Ecto neural progenitor cell (in vitro differentiated cells): ENCODE measurements at regions not wholly inside any gene's neighbourhood (a gene's known extent, or its start where the extent isn't known, plus 50 kb on each side); places are given as distances from the start of the nearest gene placed in this dataset.

Experiments
- DNase-seq: peaks from one replicate; pipeline ENCODE4 v3.0.0-alpha.2; 2018; ENCODE audit warnings: low spot score

DNA sequence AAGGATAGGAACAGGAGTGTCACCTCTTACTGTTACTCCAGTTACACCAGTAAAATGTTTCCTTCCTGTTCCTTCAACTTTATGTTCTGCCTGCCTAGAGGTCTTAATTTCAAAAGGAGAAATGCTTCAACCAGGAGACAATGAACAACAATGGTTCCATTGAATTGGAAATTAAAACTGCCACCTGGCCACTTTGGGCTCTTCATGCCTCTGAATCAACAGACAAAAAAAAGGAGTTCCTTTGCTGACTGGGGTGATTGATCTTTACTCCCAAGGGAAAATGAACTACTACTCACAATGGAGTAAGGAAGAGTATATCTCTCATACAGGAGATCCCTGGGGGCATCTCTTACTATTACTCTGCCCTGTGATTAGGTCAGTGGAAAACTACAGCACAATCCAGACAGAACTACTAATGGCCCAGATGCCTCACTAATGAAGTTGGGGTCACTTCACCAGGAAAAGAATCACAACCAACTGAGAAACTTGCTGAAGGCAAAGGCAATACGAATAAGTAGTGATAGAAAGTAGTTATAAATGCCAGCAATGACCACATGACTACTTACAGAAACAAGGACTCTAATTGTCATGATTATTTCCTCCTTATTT is 76.6 kb upstream of the PRDX6 start:
- DNase-seq: no peak

DNA sequence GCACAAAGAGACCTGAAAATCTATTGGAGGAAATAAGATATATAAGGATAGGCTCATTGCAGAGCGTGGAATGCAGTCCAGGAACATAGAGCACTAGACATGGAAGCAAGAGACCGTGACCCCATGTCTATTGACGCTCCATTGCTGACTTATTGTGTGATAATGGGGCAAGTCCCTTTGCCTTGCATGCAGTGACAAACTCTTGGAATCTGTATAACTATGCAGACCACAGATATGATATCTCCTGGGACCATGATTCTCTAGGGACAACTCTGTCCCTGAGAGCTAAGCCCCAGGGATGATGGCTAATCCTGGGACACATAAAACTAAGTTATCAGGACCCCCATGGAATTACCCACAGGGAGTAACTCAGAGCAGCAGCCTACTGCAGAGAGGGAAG is 73.1 kb upstream of the PRDX6 start:
- no peak for DNase-seq

DNA sequence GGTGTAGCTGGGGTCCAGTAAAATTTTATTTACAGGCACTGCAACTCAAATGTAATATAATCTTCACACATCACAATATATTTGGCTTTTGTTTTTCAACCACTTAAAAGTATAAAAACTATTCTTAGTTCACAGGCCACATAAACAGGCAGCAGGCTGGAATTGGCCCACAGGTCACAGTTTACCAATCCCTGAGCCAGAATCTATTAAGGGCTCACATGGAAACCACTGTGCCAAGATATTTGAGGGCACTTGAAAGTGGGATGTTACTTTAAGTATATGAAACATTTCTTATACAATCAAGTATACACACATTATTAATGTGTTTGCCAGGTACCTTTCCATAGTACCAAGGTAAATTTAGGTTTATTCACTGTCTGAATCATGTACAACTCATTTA is 71.9 kb upstream of the PRDX6 start:
- no peak for DNase-seq

DNA sequence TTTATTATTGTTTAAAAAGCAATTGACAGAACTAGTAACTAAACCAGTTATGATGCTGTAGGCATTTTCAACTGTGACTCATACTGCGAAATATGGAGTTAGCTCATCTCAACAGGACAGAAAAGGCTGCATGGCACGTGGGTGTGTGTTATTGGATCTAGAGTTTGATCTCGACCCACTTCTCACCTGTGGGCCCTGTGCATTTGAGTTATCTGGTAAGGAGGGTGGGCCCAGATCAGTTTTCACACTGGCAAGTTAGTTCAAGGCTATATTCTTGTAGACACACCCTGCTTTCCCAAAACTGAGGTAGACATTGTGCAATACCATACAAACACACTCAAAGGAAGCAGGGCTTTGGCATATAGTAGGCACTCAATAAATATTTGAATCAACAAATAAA is 71.3 kb upstream of the PRDX6 start:
- DNase-seq: no peak

DNA sequence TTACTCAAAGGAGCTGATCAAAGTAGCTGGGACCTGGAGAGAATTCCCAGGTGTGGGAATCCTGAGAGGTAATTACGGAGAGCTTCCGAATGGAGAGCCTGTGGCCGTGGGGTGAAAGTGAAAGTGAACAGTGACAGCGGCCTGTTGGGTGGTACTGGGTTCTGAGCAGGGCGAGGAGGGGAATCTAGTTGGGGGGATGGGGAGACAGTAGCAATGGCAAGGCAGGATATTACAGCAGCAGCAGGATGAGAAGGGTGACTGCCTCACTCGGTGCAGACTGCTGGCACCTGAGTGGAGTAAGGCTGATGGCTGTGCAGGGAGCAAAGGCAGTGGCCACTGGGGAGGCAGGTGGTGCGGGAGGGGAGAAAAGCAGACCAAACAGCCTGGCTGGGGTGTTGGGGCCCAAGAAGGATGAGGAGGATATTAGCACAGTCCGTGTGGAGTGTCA is 70.3 kb upstream of the PRDX6 start:
- no peak for DNase-seq

DNA sequence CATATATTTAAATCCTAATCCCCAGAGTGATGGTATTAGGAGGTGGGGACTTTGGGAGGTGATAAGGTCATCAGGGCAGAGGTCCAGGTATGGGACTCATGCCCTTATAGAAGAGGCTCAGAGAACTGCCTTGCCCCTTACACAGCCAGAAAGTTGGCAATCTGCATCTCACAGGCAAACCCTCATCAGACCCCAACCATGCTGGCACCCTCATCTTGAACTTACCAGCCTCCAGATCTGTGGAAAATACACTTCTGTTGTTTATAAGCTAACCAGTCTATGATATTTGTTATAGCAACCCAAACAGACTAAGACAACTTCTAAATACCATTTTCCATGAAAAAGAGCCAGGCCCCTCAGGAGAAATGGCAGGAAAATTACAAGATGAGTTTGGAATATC is 69.3 kb upstream of the PRDX6 start:
- DNase-seq: no peak

DNA sequence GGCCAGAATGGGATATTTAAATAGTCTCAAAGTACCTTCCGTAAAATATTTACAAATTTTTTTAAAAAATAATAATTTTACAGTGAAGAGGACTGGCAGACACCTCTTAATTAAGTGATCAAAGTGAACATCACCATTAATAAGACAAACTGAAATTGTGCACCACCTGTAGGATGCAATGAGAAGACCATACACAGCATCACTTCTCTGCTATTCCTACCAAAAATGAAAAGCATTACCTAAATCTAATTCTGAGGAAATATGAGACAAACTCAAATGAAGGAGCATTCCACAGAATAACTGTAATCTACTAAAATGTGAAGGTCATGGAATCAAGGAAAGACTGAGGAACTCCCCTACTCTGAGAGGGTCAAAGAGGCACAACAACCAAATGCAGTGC is 68.2 kb upstream of the PRDX6 start:
- DNase-seq: no peak

DNA sequence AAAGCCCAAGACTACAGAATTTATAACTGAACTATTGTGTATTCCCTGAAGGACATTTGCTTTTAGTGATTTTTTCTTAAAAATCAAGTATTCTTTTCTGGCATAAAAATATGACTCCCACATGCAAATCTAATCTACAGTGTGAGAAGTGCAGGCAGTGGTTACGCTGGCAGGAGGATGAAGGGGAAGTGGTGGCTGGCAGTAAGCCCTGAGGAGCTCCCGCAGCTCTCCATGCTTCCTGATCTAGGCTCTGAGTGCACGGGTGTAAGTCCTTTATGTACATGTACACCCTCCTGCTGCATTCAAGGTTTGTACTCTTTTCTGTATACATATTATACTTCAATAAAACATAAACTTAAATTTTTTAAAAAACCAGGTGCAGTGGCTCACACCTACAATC is 67.5 kb upstream of the PRDX6 start:
- no peak for DNase-seq

DNA sequence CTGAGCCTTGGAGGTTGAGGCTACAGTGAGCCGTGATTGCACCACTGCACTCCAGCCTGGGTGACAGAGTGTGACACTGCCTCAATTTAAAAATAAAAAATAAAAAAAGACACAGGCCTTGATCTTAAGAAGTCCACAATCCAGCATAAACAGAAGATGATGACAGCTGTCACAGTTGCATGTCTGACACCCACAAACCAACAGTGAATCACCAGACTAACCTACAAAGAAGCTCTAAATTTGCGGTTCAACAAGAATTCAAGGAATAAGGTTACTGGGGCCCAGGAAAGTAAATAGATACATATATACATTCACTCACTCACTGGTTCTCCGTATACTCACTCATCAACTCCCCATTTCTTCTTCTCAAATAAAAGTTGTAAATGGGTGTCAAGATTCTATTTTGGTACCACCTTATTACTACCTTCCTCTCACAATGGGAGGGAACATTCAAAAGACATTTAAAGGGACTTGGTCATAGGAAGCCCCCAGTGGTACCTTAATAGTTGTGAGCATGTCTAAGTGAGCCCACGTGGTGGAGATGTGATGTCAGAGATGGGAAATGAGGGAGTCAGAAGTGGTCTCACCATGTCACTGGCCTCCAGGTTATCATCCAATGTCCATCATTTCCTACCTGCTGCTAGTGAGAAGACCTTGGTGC is 66.9 kb upstream of the PRDX6 start:
- no peak for DNase-seq

DNA sequence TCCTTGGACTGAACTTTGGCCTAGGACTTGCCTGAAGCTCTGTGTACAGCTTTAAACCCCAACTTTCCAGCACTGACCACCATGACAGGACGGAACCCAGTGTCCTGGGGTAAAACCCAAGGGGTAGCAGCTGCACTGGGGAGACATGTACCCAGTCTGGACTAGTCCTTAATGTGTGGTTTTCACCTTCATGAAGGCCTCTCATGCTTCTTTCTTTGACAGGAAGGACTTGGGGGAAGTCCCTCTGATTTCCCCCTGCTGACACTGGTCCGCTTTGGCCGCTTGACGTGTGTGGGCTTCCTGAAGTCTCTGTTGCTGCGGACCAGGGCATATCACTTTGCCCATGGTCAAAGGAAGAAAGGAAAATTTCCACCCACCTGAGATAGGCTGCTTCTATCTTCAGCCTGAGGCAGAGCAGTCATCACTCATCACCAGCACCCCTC is 66.3 kb upstream of the PRDX6 start:
- no peak for DNase-seq

DNA sequence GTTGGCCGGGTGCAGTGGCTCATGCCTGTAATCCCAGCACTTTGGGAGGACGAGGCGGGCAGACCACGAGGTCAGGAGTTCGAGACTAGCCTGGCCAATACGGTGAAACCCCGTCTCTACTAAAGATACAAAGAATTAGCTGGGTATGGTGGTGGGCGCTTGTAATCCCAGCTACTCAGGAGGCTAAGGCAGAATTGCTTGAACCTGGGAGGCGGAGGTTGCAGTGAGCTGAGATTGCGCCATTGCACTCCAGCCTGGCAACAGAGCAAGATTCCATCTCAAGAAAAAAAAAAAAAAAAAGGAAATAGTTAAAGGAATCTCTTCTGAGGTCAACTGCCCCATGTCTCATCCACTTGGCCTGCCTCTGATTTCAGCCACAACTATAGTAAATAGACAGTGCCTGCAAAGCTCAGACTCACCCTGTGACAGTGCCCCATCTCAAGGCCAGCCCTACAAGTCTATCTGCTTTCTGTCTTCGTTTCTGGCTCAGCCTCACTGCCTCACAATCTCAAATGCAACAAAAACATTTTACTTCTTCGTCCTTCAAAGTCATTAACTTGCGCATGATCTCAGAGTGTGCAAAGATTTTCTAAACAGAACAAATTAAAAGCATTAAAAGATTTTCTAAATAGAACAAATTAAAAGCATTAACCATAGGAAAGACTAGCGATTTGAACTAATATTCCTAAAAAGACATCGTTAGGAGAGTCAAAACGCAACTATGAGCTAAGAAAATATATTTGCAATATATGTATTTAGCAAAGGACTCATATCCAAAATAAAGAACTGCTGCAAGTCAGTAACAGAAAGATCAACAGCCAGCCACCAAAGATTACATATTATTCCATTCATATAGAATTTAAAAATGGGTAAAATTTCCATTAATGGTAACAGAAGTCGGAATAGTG is 65.0 kb upstream of the PRDX6 start:
- DNase-seq: no peak

DNA sequence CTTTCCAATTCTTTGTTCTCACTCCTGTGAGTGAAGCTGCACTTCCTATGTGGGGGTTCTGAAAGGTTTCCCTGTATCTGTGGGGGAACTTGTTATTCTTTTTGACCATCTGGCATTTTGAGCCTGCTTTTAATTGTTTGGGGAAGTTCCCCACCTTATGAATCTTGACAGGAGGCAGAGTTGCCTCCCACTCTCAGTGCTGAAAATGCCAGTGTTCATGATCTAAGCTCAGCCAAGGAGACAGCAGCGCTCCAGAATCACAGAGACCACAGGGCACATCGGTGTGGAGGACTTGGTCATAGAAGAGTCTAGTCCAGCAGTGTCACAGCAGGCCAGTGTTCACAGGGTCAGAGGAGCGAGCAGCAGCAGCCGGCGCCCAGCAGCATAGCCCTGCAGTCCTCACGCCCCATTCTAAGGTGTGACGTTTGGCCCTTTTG is 63.8 kb upstream of the PRDX6 start:
- no peak for DNase-seq

DNA sequence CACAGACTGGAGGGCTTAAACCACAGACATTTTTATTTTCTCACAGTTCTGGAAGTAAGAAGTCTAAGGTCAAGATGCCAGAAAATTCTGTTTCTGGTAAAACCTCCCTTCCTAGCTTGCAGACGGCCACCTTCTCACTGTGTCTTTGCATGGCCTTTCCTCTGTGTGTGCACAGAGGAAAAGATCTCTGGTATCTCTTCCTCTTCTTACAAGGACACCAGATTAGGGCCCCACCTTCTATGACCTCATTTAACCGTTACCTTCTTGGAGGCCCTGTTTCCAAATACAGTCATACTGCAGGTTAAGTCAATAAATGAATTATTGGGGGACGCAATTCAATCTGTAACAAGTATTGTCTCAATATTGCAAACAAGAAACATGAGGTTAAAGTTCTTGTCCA is 63.0 kb upstream of the PRDX6 start:
- no peak for DNase-seq

DNA sequence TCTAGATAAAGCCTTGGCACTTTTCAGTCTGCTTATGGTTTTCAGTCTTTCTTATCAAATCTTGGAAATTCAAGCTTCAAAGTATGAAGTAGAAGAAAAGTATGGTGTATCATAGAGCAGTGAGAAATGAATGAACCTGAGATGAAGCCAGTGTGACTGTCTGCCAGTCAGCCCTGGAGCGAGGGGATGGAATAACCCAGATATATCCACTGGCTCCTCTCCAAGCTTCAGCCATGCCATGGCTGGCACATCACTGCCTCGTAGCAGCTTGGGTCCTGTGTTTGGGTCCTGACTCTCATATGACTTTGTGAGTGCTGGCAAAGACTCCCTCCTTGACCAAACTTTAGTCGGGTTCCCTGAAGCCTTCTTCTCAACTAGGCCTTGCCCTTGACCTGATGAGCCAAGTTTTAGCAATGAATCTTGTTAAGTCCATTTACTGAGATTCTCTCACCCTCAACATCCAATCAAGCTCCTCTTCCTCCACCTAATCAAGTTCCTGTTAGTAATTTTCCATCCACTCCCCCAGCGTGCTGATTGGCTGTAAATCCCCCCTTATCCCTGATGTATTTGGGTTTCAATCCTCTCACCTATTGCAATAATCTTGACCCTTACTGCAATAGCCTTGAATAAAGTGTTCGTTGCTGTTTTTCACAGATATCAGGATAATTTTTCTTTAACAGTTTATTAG is 62.5 kb upstream of the PRDX6 start:
- DNase-seq: no peak

DNA sequence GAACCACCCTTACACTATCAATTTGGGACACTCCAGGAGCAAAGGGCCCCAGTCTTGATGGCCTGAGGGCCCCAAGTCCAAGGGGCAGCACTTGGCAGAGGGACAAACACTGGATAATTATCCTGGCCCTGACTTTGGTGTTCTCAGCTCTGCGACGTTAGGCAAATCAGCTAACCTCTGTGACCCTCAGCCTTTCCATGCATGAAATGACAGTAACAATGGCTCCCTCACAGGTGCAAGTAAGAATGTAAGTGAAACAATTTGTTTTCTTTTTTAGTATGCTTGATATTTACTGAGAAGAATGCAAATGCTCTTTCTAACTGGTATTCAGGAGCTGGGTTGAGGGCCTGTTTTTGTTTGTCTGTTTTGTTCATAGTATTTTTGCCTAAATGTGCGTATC is 61.6 kb upstream of the PRDX6 start:
- DNase-seq: no peak

DNA sequence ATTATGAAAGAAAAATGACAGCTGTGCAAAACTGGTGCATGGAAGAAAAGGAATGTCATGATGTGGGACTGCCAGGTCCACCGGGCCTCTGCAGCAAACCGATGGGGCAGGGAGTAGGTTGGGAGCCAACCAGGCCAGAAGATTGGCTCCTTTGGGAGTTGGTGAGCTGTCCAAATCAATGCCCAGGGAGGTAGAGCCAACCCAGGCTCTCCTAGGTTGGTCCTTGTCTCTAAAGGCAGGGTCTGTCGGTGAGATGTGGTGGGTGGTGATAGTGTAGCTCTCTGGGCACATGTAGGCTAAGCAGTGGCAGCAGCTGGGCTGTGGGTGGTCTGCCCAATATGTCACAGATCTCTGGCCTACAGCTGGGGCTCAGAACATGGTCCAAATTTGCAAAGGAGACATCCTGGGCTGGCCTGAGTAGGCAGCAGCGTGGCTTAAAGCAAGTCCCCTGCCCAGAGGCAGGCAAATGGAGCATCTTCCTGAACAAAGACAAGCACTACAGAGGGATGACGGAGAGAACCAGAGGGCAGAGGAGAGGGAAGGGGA is 61.2 kb upstream of the PRDX6 start:
- no peak for DNase-seq

DNA sequence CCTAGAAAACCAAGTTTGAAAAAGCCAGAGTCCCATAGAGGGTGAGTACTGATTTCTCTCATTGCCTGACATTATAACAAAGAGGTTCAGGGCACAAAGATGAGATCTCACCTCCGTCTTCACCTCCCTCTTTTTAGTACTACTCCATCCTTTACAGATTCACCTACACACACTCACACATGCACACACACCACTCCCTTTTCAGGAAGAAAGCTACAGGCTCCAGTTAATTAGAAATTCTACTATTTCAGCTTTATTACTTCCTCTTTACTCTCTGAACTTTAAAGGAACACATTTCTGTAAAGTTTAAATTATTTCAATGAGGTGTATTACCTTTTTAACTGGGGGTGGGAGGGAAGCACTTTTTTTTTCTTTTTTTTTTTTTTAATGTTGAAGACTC is 59.6 kb upstream of the PRDX6 start:
- DNase-seq: no peak

DNA sequence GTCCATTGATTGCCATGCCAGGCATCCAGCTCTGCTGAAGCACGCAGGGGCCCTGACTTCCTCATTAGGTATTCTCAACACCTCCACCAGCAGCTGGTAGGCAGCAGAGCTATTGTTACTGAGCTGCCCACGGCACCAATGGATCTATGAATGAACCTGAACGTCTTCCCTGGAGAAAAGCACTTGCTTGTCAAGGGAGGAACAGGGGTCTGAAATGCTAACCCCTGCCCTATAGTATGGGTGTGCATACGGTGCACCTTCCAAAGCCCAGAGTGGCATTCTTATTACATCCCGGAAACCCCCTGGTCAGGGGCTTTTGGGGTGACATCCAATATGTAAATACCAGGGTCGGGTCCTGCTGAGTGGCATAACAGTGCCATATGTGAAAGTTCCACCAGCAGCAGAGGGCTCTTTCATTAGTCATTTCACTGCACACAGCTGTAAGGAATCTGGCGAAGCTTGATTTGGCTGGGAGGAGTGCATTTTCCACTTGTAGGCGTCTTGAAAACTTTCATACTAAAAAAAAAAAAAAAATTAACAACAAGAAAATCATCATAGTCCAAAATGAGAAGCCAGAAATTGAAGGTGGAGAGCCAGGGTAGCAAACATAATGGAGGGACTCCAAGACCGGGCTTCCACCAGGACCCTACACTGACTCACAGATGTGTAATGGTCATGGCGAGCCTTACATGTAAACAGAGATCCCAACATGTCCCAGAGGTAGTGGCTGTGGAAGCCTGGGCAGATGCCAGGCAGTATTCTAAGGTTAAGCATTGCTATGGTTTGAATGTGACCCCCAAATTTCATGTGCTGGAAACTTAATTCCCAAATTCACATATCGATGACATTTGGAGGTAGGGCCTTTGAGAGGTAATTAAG is 58.8 kb upstream of the PRDX6 start:
- DNase-seq: no peak

DNA sequence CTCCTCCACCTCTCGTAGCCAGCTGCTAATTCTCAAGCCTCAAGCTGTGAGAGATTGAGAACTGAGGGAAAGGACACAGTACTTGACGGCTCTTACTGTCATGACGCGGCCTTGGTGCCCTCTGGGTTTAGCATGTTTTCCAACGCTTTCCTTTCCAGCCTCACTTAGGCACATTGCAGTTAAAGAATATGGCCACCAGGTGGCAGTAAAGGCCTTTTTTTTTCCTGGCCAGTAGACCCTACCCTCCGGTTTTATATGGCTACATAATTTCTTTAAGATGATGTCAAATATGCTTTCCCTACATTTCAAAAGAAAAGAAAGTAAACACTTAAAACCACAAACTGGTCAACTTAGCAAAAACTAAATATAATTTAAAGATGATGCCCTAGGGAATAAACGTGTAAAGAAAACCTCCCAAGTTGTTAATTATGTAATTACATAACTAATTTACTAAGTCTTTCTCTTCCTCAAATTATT is 56.8 kb upstream of the PRDX6 start:
- DNase-seq: peak; percentile 75

DNA sequence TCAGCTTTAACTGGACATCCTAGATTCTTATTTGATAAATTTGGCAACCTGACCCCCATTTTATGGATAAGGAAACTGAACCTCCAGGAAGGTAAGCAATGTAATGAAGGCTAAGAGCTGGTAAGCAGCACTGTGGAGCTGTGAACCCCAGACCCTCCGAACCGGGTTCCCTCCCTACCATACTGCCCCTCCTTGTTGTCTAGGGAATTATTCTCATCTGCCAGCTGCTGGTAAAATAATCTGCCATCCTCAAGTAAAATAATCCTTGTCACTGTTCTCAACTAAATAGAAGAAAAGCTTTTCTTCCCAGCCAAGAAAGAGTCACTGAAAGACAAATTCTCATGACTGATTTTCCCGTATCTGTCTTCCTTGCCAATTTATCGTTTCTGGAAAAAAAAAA is 55.8 kb upstream of the PRDX6 start:
- no peak for DNase-seq

DNA sequence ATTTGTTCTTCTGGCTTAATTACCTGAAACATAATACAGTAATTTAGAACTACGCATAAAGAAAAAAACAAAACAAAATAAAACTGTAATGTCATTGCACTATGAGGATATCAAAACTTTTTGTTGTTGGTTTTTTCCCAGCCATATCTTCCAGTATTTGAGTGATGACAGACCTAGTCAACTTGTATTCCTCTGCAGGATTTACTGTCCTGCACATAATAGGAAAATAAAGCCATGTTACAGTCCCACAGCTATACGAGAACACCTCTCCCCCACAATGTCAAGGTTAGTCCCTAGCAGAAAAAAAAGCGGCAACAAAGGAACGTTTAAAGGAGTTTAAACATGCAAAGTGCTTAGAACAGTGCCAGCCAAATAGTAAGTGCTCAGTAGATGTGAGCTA is 55.3 kb upstream of the PRDX6 start:
- DNase-seq: no peak
